IPS-NIHi7 (cell line): ENCODE measurements at regions not wholly inside any gene's neighbourhood (a gene's known extent, or its start where the extent isn't known, plus 50 kb on each side); places are given as distances from the start of the nearest gene placed in this dataset.

ENCODE experiments used
- DNase-seq: peaks from one replicate; pipeline ENCODE4 v3.0.0; 2012; ENCODE audit warnings: mixed read lengths; ENCODE audit errors: extremely low spot score

DNA sequence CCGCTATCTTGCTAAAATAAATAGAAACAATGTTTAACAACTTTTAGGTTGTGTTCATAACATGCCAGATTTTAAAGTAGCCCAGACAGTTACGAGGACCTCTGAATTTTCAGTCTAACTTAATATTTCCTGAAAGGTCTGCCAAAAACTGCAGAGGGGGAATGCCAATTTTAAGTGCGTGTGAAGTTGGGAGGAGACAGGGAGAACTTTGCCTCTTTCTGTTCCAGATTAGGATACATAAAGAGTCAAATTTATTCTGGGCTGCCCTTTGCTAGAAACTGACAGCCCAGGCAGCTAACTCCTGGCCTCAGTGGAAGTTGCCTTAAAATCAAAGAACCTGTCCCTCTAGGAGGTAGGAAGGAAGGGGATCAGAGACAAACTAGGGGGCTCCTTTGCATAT is 52.3 kb upstream of the PIP4K2A start:
- DNase-seq: no peak

GRCh38 chr10:22765660-22766547 is 51.5 kb upstream of the PIP4K2A start:
- DNase-seq: no peak

DNA sequence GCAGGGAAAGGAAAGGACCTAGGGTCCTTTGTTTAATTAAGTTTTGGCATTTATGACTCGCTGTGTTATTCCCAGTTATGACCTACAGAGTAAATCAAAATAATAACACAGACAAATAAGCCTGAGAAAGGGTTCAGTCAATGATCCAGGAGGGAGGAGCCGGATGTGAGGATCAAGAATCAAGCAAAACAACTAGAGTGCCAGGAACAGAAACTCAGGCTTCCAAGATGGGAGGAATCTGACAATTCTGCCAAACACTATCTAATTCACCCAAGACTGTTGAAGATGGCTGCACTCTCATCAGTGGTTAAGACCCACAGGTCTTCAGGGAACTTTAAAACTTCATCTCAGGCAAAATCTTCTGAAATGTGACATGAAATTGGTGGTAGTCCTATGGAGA is 50.3 kb upstream of the PIP4K2A start:
- no peak for DNase-seq
